ENCODE measurements at regions not wholly inside any gene's neighbourhood (a gene's known extent, or its start where the extent isn't known, plus 50 kb on each side); places are given as distances from the start of the nearest gene placed in this dataset.

GRCh38 chr4:106694232-106694631 lies 325.7 kb upstream of the GIMD1 start:
- DNase-seq: no peak
- intact Hi-C loops (cut with DNase I): no loop called here
- Histone ChIP-seq H3K27me3 (no peaks in the 10 kb centered on the region), H3K4me1 (no peaks in the 10 kb centered on the region), H3K36me3 (no peaks in the 10 kb centered on the region), H3K9me3 (no peaks in the 10 kb centered on the region), H3K9ac (ENCODE audit: low read depth in 2 of 2, low read length in 2 of 2) (no peak overlapping the region), H3K27ac (no peak overlapping the region), H3K4me3 (no peak overlapping the region)
- no peak for TF ChIP-seq CTCF (IDR thresholded peaks at IDR 0.05)

GRCh38 chr4:106691749-106692148 lies 323.2 kb upstream of the GIMD1 start:
- Histone ChIP-seq H3K9me3 (no peaks in the 10 kb centered on the region), H3K4me1 (no peaks in the 10 kb centered on the region), H3K36me3 (no peaks in the 10 kb centered on the region), H3K27ac (no peak overlapping the region), H3K27me3 (no peaks in the 10 kb centered on the region), H3K4me3 (no peak overlapping the region), H3K9ac (ENCODE audit: low read depth in 2 of 2, low read length in 2 of 2) (no peak overlapping the region)
- no peak for DNase-seq
- intact Hi-C loops (cut with DNase I): no loop called here
- no peak for TF ChIP-seq CTCF (IDR thresholded peaks at IDR 0.05)

GRCh38 chr4:106690487-106690886 lies 321.9 kb upstream of the GIMD1 start:
- Histone ChIP-seq H3K4me3 (no peak overlapping the region), H3K27ac (no peak overlapping the region), H3K36me3 (no peaks in the 10 kb centered on the region), H3K27me3 (no peaks in the 10 kb centered on the region), H3K9me3 (no peaks in the 10 kb centered on the region), H3K4me1 (no peaks in the 10 kb centered on the region), H3K9ac (ENCODE audit: low read depth in 2 of 2, low read length in 2 of 2) (no peak overlapping the region)
- intact Hi-C loops (cut with DNase I): no loop called here
- DNase-seq: no peak
- no peak for TF ChIP-seq CTCF (IDR thresholded peaks at IDR 0.05)

GRCh38 chr4:106687026-106687425 lies 318.4 kb upstream of the GIMD1 start:
- no peaks in the 10 kb centered on the region for H3K9me3 ChIP-seq
- H3K4me3 ChIP-seq: no peak overlapping the region
- no peaks in the 10 kb centered on the region for H3K27me3 ChIP-seq
- no peaks in the 10 kb centered on the region for H3K4me1 ChIP-seq
- no peak for DNase-seq
- H3K9ac ChIP-seq (ENCODE audit: low read depth in 2 of 2, low read length in 2 of 2): no peak overlapping the region
- no peak overlapping the region for H3K27ac ChIP-seq
- intact Hi-C loops (cut with DNase I): no loop called here
- H3K36me3 ChIP-seq: no peaks in the 10 kb centered on the region
- no peak for TF ChIP-seq CTCF (IDR thresholded peaks at IDR 0.05)

GRCh38 chr4:106681381-106681921 lies 312.9 kb upstream of the GIMD1 start:
- TF ChIP-seq CTCF (IDR thresholded peaks at IDR 0.05): no peak
- no peak for DNase-seq
- no peaks in the 10 kb centered on the region for H3K9me3 ChIP-seq
- H3K4me1 ChIP-seq: no peaks in the 10 kb centered on the region
- no peak overlapping the region for H3K9ac ChIP-seq (ENCODE audit: low read depth in 2 of 2, low read length in 2 of 2)
- H3K4me3 ChIP-seq: no peak overlapping the region
- no peak overlapping the region for H3K27ac ChIP-seq
- H3K27me3 ChIP-seq: no peaks in the 10 kb centered on the region
- intact Hi-C loops (cut with DNase I): no loop called here
- no peaks in the 10 kb centered on the region for H3K36me3 ChIP-seq

All from colonic mucosa (tissue), 4 donors.